ENCODE measurements at regions not wholly inside any gene's neighbourhood (a gene's known extent, or its start where the extent isn't known, plus 50 kb on each side); places are given as distances from the start of the nearest gene placed in this dataset.
"Not testable (repeated sequence)": the region's sequence is repeated elsewhere in the genome, so short reads cannot be mapped to it uniquely, and the experiment has no call there.

DNA sequence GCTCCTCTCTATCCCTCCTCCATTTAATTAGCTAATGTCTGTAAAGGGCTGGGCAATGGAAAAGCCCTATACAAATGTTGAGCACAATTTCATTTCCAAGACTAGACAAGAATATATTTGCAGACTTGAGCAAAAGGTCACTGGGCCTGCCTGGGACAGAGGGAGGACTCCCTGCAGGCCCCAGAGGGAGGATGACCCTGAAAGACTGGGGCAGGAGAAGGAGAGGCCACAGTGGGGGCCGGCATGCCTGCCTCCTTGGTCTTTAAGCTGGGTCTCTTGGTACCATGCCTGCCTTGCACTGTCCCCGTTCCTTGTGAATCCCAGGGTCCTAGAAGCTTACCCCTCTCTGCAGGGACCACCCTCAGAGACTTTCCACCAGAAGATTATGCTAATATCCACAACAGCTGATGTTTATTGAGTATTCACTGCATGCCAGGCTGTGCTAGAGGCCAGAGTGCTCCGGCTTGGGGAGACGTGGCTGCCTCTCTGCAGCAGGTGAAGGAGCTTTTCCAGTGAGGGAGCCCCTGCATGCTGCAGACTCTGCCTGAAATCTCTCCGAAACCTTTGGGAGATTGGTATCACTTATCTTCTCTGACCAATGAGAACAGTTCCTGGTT, 72.7 kb upstream of the HSPA9 start:
- ATAC-seq (replicated peaks) = no peak
- Mint-ChIP-seq H3K27me3 (peaks cover 50% of the 10 kb centered on the region), H3K4me3 (no peak overlapping the region), H3K36me3 (ENCODE audit: low read depth) (no peaks in the 10 kb centered on the region), H3K4me1 (no peaks in the 10 kb centered on the region), H3K27ac (no peak overlapping the region), H3K9me3 (no peaks in the 10 kb centered on the region)

DNA sequence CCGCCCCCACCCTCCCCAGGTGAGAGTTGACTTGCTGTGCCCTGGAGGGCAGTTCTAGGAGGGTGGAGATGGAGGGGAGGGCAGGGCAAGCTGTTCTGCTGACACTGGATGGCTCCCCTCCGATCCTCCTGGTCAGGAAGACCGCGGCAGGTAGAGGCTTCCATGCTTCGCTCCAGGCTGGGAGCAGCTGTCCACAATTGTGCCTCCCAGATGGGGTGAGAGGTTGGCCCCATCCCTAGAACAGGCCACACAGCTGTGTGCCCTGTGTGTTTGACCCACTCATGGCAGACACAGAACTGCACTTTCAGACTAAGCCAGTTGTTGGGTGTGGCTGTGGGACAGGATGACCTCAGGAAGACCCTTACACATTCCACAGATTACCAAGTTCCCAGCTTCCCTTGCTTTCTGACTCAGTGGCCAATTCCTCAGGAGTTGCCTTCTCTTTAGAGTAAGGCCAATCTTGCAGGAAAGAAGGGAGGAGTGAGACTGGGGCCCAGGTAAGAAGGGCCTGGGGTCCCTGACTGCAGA, 72.1 kb upstream of the HSPA9 start:
- Mint-ChIP-seq H3K9me3 (no peaks in the 10 kb centered on the region), H3K27me3 (peaks cover 47% of the 10 kb centered on the region), H3K4me1 (no peaks in the 10 kb centered on the region), H3K36me3 (ENCODE audit: low read depth) (no peaks in the 10 kb centered on the region), H3K4me3 (no peak overlapping the region), H3K27ac (no peak overlapping the region)
- no peak for ATAC-seq (replicated peaks)

DNA sequence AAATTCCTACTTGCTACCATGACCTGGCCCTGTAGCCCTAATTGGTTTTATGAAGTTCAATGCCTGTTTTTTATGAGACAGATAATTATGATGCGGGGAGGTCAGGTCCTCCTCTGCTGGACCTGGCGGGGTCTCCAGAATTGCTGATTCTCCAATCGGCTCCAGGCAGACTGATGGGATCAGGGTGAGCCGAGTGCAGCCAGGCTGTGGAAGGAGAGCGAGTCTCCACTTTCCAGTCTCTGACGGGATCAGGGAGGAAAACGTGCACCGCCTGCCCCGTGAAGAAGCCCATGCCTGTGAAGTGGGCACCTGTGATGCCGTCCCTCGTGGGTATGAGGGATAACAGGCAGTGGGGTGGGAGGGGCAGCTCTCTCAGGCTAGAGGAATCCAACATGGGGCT, 71.5 kb upstream of the HSPA9 start:
- Mint-ChIP-seq H3K4me1 (no peaks in the 10 kb centered on the region), H3K27me3 (peaks cover 45% of the 10 kb centered on the region), H3K27ac (no peak overlapping the region), H3K4me3 (no peak overlapping the region), H3K36me3 (ENCODE audit: low read depth) (no peaks in the 10 kb centered on the region), H3K9me3 (no peaks in the 10 kb centered on the region)
- no peak for ATAC-seq (replicated peaks)

DNA sequence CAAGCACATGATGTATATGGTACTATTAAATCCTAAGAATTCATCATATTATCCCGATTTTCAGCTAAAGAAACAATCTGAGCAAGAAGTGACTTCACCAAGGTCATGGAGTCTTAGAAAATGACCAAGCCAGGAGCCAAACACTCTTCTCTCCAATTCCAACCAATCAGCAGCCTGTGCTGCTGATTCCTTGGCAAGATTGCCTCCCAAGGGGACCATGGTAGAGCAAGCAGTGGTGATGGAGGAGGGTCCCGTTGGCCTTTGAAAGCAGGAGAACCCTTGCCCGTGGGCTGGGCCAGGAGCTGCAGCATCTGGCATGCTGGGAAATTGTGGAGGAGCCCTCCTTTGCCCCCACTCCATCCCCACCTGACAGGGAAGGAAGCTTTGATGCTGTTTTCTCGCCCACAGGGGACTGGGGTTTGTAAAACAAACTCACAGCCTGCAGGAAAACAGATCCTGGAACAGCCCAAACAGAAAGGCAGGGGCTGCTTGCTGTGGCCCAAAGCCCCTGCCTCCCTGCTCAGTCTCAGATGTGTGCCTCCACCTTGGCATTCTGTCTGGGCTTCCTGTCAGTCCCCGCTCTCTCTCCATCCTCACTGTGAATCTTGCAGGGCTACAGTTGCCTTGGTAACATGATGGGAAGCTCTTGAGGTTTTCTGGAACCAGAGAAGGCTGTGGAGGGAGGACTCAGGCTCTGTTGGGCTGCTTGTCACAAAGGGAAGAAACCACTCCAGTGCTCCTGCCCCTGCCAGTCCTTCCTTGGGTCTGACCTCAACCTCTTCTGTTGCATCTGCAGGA, 70.8 kb upstream of the HSPA9 start:
- Mint-ChIP-seq H3K27me3 (peaks cover 43% of the 10 kb centered on the region), H3K27ac (no peak overlapping the region), H3K36me3 (ENCODE audit: low read depth) (no peaks in the 10 kb centered on the region), H3K4me3 (no peak overlapping the region), H3K4me1 (no peaks in the 10 kb centered on the region), H3K9me3 (no peaks in the 10 kb centered on the region)
- ATAC-seq (replicated peaks) = no peak

DNA sequence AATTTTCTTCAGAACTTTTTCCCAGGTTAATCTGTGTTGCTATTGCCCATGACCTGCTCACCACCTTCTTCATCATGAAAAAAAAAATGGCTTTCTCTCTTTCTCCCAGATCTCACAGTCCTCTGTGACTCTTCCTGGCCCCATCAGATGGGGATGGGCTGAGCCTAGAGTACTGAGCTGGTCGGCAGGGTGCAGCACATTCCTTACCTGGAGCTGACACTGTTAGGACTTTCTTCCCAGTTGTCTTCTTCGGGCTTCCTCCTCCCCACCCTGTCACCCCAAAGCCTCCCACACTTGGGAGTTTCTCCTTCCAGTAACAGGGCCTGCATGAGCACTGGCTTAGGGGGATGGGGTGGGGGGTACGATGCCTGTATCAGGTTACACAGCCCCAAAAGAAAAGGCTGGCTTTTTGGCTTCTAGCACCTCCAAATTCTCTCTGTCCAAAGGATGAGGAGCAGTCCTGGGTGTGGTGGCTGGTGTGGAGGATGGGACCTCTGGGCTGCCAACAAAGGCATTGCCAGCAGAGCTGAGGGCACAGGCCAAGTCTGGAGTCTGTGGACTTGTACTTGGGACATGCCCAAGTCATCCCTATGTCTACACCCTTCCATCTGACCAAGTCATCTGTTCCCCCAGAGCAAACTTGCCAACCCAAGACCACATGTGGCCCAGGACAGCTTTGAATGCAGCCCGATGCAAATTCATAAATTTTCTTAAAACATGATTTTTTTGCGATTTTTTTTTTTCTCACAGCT, 68.0 kb upstream of the HSPA9 start:
- H3K36me3 Mint-ChIP-seq (ENCODE audit: low read depth) = no peaks in the 10 kb centered on the region
- no peak overlapping the region for H3K4me3 Mint-ChIP-seq
- ATAC-seq (replicated peaks) = no peak
- no peak overlapping the region for H3K27ac Mint-ChIP-seq
- peaks cover 44% of the 10 kb centered on the region for H3K27me3 Mint-ChIP-seq
- H3K9me3 Mint-ChIP-seq = no peaks in the 10 kb centered on the region
- H3K4me1 Mint-ChIP-seq = no peaks in the 10 kb centered on the region

DNA sequence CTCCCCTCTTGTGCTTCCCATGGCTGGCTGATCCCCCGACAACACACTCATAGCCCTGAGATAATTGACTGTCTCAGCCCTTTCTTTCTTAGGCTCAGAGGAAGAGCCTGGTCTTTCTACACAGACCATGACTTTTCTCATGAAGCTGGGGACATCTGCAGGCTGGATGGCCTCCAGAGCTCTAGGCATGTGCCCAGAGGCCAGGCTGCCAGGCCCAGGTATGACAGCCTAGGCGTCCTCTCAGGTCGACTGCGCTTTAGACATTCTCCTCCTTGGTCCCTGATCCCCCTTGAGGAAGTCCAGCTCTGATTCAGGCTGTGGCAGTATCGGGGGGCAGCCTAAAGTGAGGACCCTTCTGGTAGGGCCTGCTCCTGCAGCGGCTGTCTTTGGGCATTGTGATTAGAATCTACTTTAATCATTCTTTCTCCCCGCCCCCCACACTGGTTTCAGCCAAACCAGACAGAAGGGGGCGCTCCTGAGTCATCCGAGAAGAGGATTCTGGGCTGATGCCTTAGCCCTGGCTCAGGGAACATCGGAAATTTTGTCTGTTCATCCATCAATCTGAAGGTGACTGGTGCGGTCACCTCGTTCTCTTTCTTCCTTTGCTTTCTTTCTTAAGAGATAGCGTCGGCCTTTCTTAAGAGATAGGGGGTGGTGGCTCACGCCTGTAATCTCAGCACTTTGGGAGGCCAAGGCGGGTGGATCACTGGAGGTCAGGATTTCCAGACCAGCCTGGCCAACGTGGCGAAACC, 66.5 kb upstream of the HSPA9 start:
- Mint-ChIP-seq H3K4me3 (no peak overlapping the region), H3K4me1 (no peaks in the 10 kb centered on the region), H3K36me3 (ENCODE audit: low read depth) (no peaks in the 10 kb centered on the region), H3K27me3 (peaks cover 49% of the 10 kb centered on the region), H3K9me3 (no peaks in the 10 kb centered on the region), H3K27ac (no peak overlapping the region)
- ATAC-seq (replicated peaks) = peak; percentile 86

DNA sequence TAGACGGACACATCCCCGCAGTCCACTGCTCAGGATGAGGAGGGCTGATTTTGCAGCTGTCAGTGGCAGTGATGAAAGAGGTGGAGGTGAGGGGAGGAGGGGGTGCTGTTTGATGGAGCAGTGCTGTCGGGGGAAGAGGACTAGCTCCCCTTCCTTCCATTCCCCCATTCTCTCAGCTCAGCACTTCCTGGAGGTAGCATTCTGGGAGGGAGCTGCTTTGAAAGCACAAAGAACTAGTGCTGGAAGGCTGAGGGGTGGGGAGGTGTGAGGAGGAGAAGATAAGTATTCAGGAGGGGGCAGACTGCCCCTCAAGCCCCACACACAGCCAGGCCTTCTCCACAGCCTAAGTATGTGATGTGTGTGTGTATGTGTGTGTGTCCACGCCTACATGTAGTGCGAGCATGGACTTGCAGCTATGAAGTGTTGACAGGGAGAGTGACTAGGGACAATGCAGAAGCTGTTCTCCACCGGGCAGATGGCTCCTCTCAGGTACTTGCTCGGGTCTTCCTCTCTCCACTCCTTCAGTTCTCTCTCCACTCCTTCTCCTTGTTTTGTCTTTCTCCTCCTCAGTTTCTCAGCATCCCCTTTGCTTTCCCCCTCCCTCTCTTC, 65.5 kb upstream of the HSPA9 start:
- no peaks in the 10 kb centered on the region for H3K4me1 Mint-ChIP-seq
- no peaks in the 10 kb centered on the region for H3K36me3 Mint-ChIP-seq (ENCODE audit: low read depth)
- no peaks in the 10 kb centered on the region for H3K9me3 Mint-ChIP-seq
- H3K4me3 Mint-ChIP-seq = no peak overlapping the region
- no peak for ATAC-seq (replicated peaks)
- peaks cover 45% of the 10 kb centered on the region for H3K27me3 Mint-ChIP-seq
- H3K27ac Mint-ChIP-seq = no peak overlapping the region

DNA sequence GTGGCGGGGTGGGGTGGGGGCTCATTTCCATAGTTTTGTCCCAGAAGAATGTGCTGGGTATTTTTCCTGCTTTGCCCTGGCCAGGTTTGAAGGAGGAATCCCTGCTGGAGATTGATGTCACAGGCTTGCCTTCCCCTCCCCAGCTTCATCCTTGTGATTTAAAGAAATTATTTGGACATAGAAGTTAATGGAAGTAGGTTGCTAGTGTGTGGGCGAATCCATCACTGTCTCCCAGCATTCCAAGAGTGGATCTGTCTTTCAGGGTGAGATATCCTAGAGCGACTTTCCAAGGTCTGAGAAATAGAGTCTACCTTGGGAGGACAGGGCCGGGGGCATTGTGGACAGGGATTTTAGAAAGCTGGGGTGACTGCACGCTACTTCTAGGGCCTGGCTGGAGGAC, 64.9 kb upstream of the HSPA9 start:
- Mint-ChIP-seq H3K27ac (no peak overlapping the region), H3K4me3 (no peak overlapping the region), H3K36me3 (ENCODE audit: low read depth) (no peaks in the 10 kb centered on the region), H3K27me3 (peaks cover 47% of the 10 kb centered on the region), H3K9me3 (no peaks in the 10 kb centered on the region), H3K4me1 (no peaks in the 10 kb centered on the region)
- no peak for ATAC-seq (replicated peaks)

DNA sequence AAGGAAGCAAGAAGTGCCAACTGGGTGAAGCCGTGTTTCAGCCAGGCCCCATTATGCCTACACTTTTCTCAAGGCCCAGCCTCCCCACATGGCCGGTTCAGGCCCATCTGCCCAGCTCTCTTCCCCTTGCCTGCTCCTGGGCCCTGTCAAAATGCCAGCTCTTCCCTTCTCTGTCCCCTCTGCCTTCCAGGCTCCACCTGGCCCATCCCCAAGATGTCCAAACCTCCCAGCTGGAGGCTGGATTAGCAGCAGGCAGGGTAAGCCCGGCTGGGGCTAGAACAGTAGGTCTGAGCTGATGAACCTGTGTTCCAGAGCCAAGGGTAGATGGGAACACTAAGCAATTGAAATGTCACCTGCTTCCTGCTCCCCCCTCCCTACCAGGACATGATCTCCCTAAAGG, 64.1 kb upstream of the HSPA9 start:
- ATAC-seq (replicated peaks) = no peak
- Mint-ChIP-seq H3K9me3 (no peaks in the 10 kb centered on the region), H3K4me1 (no peaks in the 10 kb centered on the region), H3K27ac (no peak overlapping the region), H3K27me3 (peaks cover 46% of the 10 kb centered on the region), H3K36me3 (ENCODE audit: low read depth) (no peaks in the 10 kb centered on the region), H3K4me3 (no peak overlapping the region)

DNA sequence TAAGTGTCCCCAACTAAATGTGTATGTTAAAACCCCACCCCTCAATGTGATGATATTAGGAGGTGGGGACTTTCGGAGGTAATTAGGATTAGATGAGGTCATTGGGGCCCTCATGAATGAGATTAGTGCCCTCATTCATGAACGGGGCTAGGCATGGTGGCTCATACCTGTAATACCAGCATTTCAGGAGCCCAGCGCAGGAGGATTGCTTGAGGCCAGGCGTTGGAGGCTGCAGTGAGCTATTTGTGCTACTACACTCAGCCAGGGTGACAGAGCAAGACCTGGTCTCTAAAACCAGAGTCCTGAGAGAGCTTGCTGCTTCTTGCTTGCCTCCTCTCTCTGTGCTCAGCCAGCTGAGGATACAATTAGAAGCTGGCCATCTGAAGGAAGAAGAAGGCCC, 62.1 kb upstream of the HSPA9 start:
- peaks cover 49% of the 10 kb centered on the region for H3K27me3 Mint-ChIP-seq
- no peaks in the 10 kb centered on the region for H3K36me3 Mint-ChIP-seq (ENCODE audit: low read depth)
- ATAC-seq (replicated peaks) = no peak

DNA sequence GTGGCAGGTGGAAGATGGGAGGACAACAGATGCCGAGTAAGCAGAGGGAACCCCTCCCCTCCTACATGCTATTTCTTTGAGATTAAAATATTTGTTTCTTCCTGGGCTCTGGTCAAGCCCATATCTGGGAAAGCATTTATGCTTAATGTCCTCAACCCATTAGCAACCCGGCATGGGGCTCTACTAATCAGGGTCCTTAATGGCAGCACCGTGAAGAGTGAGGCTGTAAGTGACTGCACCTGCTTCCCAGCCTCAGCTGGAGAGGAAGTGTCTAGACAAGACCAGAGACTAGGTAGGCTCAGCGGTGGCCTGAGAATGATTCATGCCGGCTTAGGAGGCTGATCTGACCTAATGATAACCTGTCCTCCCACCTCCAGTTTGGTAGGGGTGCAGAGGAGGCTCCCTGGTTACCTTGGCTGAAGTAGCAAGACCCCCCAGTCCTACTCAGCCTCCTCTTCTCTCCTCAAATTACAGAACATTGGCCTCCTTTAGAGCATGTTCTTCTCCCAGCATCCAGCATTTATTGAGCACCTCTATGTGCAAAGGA, 61.3 kb upstream of the HSPA9 start:
- no peaks in the 10 kb centered on the region for H3K4me1 Mint-ChIP-seq
- no peak for ATAC-seq (replicated peaks)
- peaks cover 56% of the 10 kb centered on the region for H3K27me3 Mint-ChIP-seq
- H3K4me3 Mint-ChIP-seq = no peak overlapping the region
- H3K27ac Mint-ChIP-seq = no peak overlapping the region
- no peaks in the 10 kb centered on the region for H3K9me3 Mint-ChIP-seq
- H3K36me3 Mint-ChIP-seq (ENCODE audit: low read depth) = no peaks in the 10 kb centered on the region

More for the DNA sequence above, 62.1 kb upstream of the HSPA9 start:
- H3K4me1 Mint-ChIP-seq = no peaks in the 10 kb centered on the region
- no peak overlapping the region for H3K4me3 Mint-ChIP-seq
- no peaks in the 10 kb centered on the region for H3K9me3 Mint-ChIP-seq
- no peak overlapping the region for H3K27ac Mint-ChIP-seq

DNA sequence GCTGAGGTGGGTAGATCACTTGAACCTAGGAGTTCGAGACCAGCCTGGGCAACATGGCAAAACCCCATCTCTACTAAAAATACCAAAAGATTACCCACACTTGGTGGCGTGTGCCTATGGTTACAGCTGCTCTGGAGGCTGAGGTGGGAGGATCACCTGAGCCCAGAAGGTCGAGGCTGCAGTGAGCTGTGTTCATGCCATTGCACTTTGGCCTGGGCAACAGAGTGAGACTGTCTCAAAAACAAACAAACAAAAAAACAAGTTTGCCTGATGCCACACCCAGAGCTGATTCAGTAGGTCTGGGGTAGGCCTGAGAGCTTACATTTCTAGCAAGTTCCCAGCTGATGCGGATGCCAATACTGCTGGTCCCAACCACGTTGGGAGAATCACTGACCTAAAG, 60.5 kb upstream of the HSPA9 start:
- Mint-ChIP-seq H3K4me3 (no peak overlapping the region), H3K36me3 (ENCODE audit: low read depth) (no peaks in the 10 kb centered on the region), H3K27me3 (peaks cover 52% of the 10 kb centered on the region), H3K27ac (no peak overlapping the region), H3K4me1 (no peaks in the 10 kb centered on the region), H3K9me3 (no peaks in the 10 kb centered on the region)
- ATAC-seq (replicated peaks) = no peak

DNA sequence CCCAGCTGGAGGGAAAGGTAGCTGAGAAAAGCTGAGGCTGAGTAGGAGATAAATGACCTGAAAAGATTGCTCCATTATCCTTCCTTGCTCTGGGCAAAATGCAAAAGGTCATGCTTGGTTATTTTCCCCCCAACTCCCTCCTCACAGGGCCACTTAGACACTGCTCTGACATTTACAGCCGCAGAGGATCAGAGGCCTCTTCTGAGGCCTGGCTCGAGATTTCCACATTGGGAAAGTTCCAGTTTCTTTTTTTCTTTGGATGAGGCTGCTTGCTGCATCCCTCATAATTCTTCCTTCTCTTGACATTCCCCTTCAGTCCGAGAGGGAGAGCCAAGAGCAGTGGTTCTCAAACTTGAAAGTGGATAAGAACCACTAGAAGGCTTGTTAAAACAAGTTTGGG, 60.1 kb upstream of the HSPA9 start:
- Mint-ChIP-seq H3K27ac (no peak overlapping the region), H3K4me1 (no peaks in the 10 kb centered on the region), H3K4me3 (no peak overlapping the region), H3K9me3 (no peaks in the 10 kb centered on the region), H3K36me3 (ENCODE audit: low read depth) (no peaks in the 10 kb centered on the region), H3K27me3 (peaks cover 47% of the 10 kb centered on the region)
- no peak for ATAC-seq (replicated peaks)

DNA sequence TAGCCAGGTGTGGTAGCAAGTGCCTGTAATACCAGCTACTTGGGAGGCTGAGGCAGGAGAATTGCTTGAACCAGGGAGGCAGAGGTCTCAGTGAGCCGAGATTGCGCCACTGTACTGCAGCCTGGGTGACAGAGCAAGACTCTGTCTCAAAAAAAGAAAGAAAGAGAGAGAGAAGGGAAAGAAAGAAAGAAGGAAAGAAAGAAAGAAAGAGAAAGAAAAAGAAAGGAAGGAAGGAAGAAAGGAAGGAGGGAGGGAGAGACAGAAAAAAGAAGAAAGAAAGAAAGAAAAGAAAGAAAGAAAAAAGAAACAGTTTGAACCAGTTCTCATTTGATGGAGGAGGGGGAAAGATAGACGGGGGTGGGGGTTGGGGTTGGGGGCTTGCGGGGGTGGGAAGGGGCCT, 59.6 kb upstream of the HSPA9 start:
- H3K9me3 Mint-ChIP-seq, H3K27ac Mint-ChIP-seq: not testable (repeated sequence)
- peaks cover 43% of the 10 kb centered on the region for H3K27me3 Mint-ChIP-seq

More for the DNA sequence above, 59.6 kb upstream of the HSPA9 start:
- not testable (repeated sequence) for H3K4me1 Mint-ChIP-seq; H3K36me3 Mint-ChIP-seq (ENCODE audit: low read depth); H3K4me3 Mint-ChIP-seq; ATAC-seq (replicated peaks)
